ENCODE measurements at regions not wholly inside any gene's neighbourhood (a gene's known extent, or its start where the extent isn't known, plus 50 kb on each side); places are given as distances from the start of the nearest gene placed in this dataset.
"Not testable (repeated sequence)": the region's sequence is repeated elsewhere in the genome, so short reads cannot be mapped to it uniquely, and the experiment has no call there.

GRCh38 chr1:121051161-121051790 is 132.9 kb downstream of the FAM72B start:
- DNase-seq (ENCODE audit: low read depth): not testable (repeated sequence)

- DNase-seq (ENCODE audit: low read depth): not testable (repeated sequence)
Observed at GRCh38 chr1:121052081-121052660, 132.0 kb downstream of the FAM72B start.

- not testable (repeated sequence) for DNase-seq (ENCODE audit: low read depth)
Observed at GRCh38 chr1:121054928-121055327, 129.2 kb downstream of the FAM72B start.

- not testable (repeated sequence) for DNase-seq (ENCODE audit: low read depth)
Observed at GRCh38 chr1:121066925-121067324, 117.2 kb downstream of the FAM72B start.

GRCh38 chr1:121068738-121069499 is 115.2 kb downstream of the FAM72B start:
- not testable (repeated sequence) for DNase-seq (ENCODE audit: low read depth)

- DNase-seq (ENCODE audit: low read depth): not testable (repeated sequence)
Observed at GRCh38 chr1:121073852-121074251, 110.3 kb downstream of the FAM72B start.

- DNase-seq (ENCODE audit: low read depth): not testable (repeated sequence)
Observed at GRCh38 chr1:121075254-121075805, 108.8 kb downstream of the FAM72B start.

- not testable (repeated sequence) for DNase-seq (ENCODE audit: low read depth)
Observed at GRCh38 chr1:121076674-121077073, 107.5 kb downstream of the FAM72B start.

GRCh38 chr1:121079655-121080054 is 104.5 kb downstream of the FAM72B start:
- DNase-seq (ENCODE audit: low read depth): not testable (repeated sequence)

- DNase-seq (ENCODE audit: low read depth): not testable (repeated sequence)
Observed at GRCh38 chr1:121080197-121080903, 103.8 kb downstream of the FAM72B start.

- DNase-seq (ENCODE audit: low read depth): not testable (repeated sequence)
Observed at GRCh38 chr1:121080904-121081264, 103.3 kb downstream of the FAM72B start.

- DNase-seq (ENCODE audit: low read depth): not testable (repeated sequence)
Observed at GRCh38 chr1:121081625-121082199, 102.4 kb downstream of the FAM72B start.

- not testable (repeated sequence) for DNase-seq (ENCODE audit: low read depth)
Observed at GRCh38 chr1:121082995-121083394, 101.1 kb downstream of the FAM72B start.

- DNase-seq (ENCODE audit: low read depth): not testable (repeated sequence)
Observed at GRCh38 chr1:121086249-121086648, 97.9 kb downstream of the FAM72B start.

- not testable (repeated sequence) for DNase-seq (ENCODE audit: low read depth)
Observed at GRCh38 chr1:121087221-121087620, 96.9 kb downstream of the FAM72B start.

- DNase-seq (ENCODE audit: low read depth): not testable (repeated sequence)
Observed at GRCh38 chr1:121088568-121088967, 95.6 kb downstream of the FAM72B start.

- not testable (repeated sequence) for DNase-seq (ENCODE audit: low read depth)
Observed at GRCh38 chr1:121092329-121092968, 91.7 kb downstream of the FAM72B start.

GRCh38 chr1:121095014-121095413 is 89.1 kb downstream of the FAM72B start:
- not testable (repeated sequence) for DNase-seq (ENCODE audit: low read depth)

GRCh38 chr1:121097127-121097866 is 86.8 kb downstream of the FAM72B start:
- not testable (repeated sequence) for DNase-seq (ENCODE audit: low read depth)

- DNase-seq (ENCODE audit: low read depth): not testable (repeated sequence)
Observed at GRCh38 chr1:121097867-121098215, 86.3 kb downstream of the FAM72B start.
